WTC11 (cell line): ENCODE measurements at regions not wholly inside any gene's neighbourhood (a gene's known extent, or its start where the extent isn't known, plus 50 kb on each side); places are given as distances from the start of the nearest gene placed in this dataset.

Experiments used
- AFF4 ChIP-seq: sonication (generic); formaldehyde crosslinking; IDR thresholded peaks from 2 replicates; pipeline ENCODE4 v1.8.1; 2023; ENCODE audit warnings: mild to moderate bottlenecking, missing genetic modification reagents, borderline replicate concordance
- CBFB ChIP-seq: sonication (generic); formaldehyde crosslinking; IDR thresholded peaks from 2 replicates; pipeline ENCODE4 v1.8.1; 2022; ENCODE audit warnings: mild to moderate bottlenecking, low read depth, missing genetic modification reagents
- CTCF ChIP-seq: fragments of 200-600 bp; IDR thresholded peaks from 2 replicates; pipeline ENCODE4 v1.8.0; 2022; ENCODE audit warnings: antibody characterized with exemption
- ERG ChIP-seq: fragments of 250-450 bp; sonication (Bioruptor Pico); IDR thresholded peaks from 2 replicates; pipeline ENCODE4 v1.8.0; 2021; ENCODE audit warnings: mild to moderate bottlenecking
- HMGA2 ChIP-seq: fragments of 250-450 bp; sonication (Bioruptor Pico); IDR thresholded peaks from 2 replicates; pipeline ENCODE4 v1.4.0; 2021; ENCODE audit warnings: mild to moderate bottlenecking, moderate library complexity
- HMGXB4 ChIP-seq: sonication (generic); formaldehyde crosslinking; IDR thresholded peaks from 2 replicates; pipeline ENCODE4 v1.8.1; 2023; ENCODE audit warnings: mild to moderate bottlenecking, moderate library complexity, missing genetic modification reagents
- MAX ChIP-seq: sonication (generic); formaldehyde crosslinking; IDR thresholded peaks from 2 replicates; pipeline ENCODE4 v1.8.0; 2022; ENCODE audit warnings: mild to moderate bottlenecking, missing genetic modification reagents
- NFE2L1 ChIP-seq: sonication (generic); formaldehyde crosslinking; IDR thresholded peaks from 2 replicates; pipeline ENCODE4 v1.8.1; 2023; ENCODE audit warnings: missing genetic modification reagents
- NR2C2 ChIP-seq: sonication (generic); formaldehyde crosslinking; IDR thresholded peaks from 2 replicates; pipeline ENCODE4 v1.8.0; 2022; ENCODE audit warnings: mild to moderate bottlenecking, missing genetic modification reagents
- STAT6 ChIP-seq: sonication (generic); formaldehyde crosslinking; conservative IDR thresholded peaks from 2 replicates; pipeline ENCODE4 v1.8.1; 2023; ENCODE audit warnings: mild to moderate bottlenecking, low read depth, missing genetic modification reagents, moderate library complexity
- TCF7 ChIP-seq: sonication (generic); formaldehyde crosslinking; IDR thresholded peaks from 2 replicates; pipeline ENCODE4 v1.8.0; 2022; ENCODE audit warnings: mild to moderate bottlenecking, low read depth, missing genetic modification reagents, moderate library complexity
- USF2 ChIP-seq: sonication (generic); formaldehyde crosslinking; IDR thresholded peaks from 2 replicates; pipeline ENCODE4 v1.8.1; 2023; ENCODE audit warnings: mild to moderate bottlenecking, missing genetic modification reagents, moderate library complexity

- no peak for TF ChIP-seq MAX (CRISPR knock-in tag)
- no peak for TF ChIP-seq CTCF
- no peak for TF ChIP-seq HMGXB4 (CRISPR knock-in tag)
- TF ChIP-seq STAT6 (CRISPR knock-in tag), result no peak
- TF ChIP-seq USF2, result no peak
- TF ChIP-seq AFF4, result no peak
- no peak for TF ChIP-seq ERG
- no peak for TF ChIP-seq CBFB (CRISPR knock-in tag)
- no peak for TF ChIP-seq NR2C2
- no peak for TF ChIP-seq NFE2L1 (CRISPR knock-in tag)
- no peak for TF ChIP-seq TCF7 (CRISPR knock-in tag)
- TF ChIP-seq HMGA2 (CRISPR knock-in tag), result no peak
Measured at GRCh38 chr1:168391851-168392681, 111.4 kb downstream of the TBX19 start.
